ENCODE measurements at regions not wholly inside any gene's neighbourhood (a gene's known extent, or its start where the extent isn't known, plus 50 kb on each side); places are given as distances from the start of the nearest gene placed in this dataset.

DNA sequence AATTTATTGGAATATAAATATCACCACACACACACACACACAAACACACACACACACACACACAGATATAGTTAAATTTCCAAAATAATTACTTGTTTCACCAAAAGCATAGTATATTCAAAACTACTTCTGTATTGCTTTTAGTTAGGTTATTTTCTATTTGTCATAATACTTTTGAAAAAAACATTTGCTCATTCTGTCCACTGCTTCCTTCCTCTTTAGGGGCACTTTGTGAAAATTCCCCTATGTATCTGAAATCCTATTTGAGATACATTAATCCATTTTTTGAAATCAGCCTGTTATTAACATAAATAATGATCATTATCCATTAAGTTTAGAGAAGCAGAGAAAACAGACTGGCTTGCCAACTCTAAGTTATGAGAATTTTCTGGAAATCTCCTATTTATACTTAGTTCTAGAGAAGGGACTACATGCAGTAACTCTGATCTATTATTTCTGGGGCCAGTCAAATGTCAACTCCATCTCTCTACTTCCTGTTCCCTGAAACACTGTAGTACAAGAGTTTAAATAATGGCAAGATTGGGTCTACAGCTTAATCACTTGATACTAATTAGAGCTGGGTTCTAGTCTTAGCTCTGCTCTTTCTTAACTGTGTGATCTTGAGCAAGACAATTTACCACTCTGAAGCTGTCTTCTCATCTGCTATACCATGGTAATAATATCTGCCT, 54.4 kb upstream of the GPR174 start:
- Mint-ChIP-seq H3K27ac (ENCODE audit: unreplicated experiment) (no peak overlapping the region), H3K27me3 (ENCODE audit: unreplicated experiment) (no peaks in the 10 kb centered on the region), H3K4me1 (ENCODE audit: unreplicated experiment) (no peaks in the 10 kb centered on the region), H3K9me3 (ENCODE audit: unreplicated experiment) (no peaks in the 10 kb centered on the region), H3K4me3 (ENCODE audit: unreplicated experiment) (no peak overlapping the region), H3K36me3 (ENCODE audit: unreplicated experiment) (no peaks in the 10 kb centered on the region)
- TF ChIP-seq, protein P1, sequence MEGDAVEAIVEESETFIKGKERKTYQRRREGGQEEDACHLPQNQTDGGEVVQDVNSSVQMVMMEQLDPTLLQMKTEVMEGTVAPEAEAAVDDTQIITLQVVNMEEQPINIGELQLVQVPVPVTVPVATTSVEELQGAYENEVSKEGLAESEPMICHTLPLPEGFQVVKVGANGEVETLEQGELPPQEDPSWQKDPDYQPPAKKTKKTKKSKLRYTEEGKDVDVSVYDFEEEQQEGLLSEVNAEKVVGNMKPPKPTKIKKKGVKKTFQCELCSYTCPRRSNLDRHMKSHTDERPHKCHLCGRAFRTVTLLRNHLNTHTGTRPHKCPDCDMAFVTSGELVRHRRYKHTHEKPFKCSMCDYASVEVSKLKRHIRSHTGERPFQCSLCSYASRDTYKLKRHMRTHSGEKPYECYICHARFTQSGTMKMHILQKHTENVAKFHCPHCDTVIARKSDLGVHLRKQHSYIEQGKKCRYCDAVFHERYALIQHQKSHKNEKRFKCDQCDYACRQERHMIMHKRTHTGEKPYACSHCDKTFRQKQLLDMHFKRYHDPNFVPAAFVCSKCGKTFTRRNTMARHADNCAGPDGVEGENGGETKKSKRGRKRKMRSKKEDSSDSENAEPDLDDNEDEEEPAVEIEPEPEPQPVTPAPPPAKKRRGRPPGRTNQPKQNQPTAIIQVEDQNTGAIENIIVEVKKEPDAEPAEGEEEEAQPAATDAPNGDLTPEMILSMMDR (IDR thresholded peaks at IDR 0.05): no peak
- no peak for DNase-seq (ENCODE audit: extremely low spot score, unreplicated experiment)

DNA sequence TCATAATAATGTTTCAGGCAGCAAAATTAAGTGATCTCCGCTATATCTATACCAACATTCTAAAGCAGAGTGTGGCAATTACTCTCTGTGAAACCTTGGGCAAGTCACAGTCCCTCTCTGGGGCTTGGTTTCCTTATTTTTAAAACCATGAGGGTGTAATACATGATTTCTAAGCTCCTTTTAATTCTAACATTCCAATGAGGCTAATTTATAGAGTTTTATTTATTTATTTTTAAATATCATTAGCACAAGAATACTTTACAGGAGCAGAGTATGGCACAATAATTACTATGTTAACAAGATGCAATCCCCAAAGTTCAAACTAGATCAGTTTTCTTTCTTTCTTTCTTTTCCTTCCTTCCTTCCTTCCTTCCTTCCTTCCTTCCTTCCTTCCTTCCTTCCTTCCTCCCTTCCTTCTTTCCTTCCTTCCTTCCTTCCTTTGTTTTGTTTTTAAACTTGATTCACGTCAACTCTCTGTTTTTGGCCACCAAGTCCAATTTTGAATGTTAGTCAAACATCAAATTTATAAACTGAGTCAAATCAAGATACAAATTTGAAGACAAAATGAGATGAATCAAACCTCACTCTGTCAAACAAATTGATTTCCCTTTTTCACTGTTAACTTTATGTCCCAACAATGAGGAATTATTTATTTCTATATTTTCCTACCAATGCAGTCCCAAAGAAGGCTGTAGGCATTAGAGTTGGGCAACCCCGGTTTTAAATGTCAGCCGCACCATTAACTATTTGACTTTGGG, 50.2 kb upstream of the GPR174 start:
- Mint-ChIP-seq H3K36me3 (ENCODE audit: unreplicated experiment) (no peaks in the 10 kb centered on the region), H3K4me1 (ENCODE audit: unreplicated experiment) (no peaks in the 10 kb centered on the region), H3K9me3 (ENCODE audit: unreplicated experiment) (no peaks in the 10 kb centered on the region), H3K27ac (ENCODE audit: unreplicated experiment) (no peak overlapping the region), H3K4me3 (ENCODE audit: unreplicated experiment) (no peak overlapping the region), H3K27me3 (ENCODE audit: unreplicated experiment) (no peaks in the 10 kb centered on the region)
- DNase-seq (ENCODE audit: extremely low spot score, unreplicated experiment): no peak
- TF ChIP-seq, protein P1 (IDR thresholded peaks at IDR 0.05): no peak
